ENCODE measurements at regions not wholly inside any gene's neighbourhood (a gene's known extent, or its start where the extent isn't known, plus 50 kb on each side); places are given as distances from the start of the nearest gene placed in this dataset.

- no peak for DNase-seq
These were observed 142.2 kb downstream of the OPN5 start for GRCh38 chr6:47924001-47924400.

DNA sequence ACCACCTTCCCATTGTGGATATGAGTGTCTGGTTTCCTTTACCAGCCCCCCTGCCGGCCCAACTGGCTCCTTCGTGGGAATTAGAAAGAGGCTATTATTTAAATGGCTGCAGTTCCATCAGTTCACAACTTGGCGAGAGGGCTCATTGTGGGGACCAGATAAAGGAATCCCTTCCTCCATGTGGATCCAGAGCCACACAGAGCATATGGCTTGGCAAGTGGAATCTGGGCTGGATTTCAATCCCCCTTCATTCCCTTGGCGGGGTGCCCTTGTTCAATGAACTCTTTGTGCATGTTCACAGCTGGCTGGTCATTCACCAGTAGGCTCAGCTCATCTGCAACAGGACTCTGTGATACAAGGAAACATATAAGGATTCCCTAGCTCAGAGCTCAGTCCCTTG is 140.6 kb downstream of the OPN5 start:
- DNase-seq, result no peak

DNA sequence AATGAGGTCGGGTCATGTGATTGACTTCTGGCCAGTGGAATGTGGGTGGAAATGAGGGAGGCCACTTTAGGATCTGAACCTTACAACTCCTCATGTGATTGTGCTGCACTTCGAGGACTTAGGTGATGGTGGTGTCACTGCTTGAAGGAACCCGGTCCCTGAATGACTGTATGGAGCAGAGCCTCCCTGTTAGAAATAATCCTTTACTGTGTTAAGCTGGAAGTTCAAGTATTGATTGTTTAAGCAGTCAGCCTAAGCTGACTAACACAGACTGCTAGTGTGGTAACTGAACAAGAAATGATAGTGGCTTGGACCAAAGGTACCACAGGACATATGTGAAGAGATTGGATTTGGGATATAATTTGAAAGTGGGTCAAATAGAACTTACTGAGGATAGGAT is 138.0 kb downstream of the OPN5 start:
- DNase-seq, result no peak

DNA sequence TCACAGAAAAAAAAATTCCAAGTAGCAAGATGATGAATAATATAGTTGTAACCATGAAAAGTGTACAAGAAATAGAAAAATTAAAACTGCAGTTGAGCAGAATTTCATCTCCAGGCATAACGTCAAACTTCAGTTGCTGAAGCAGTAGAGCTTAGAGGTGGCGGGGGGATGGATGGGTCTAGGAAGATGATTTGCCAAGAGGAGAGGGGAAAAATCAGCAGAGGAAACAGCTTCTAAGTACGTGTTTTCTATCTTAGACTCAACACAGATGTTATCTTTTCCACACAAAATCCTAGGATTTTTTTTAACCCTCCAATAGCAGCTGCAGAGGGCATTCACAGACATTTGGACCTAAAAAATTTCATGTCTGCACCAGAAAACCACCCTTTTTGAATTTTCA is 136.0 kb downstream of the OPN5 start:
- no peak for DNase-seq

DNA sequence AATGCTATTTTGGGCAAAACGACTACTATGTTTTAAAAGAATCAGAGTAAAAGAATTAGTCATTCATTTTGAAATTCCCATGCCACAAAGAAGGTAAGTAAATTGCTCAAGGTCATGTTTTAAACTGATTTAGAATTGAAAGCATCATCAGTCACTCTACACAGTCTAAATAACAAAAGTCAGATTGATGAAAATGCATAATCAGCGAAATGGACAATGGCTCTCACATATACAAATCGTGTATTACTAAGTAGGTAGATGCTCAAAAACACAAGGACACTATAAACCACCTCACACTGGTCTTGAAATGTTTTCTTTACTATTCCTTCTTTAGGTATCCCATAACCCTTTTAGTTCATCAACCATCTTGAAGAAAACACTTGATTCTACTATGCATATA is 135.4 kb downstream of the OPN5 start:
- no peak for DNase-seq

- DNase-seq, result no peak
These were observed 133.2 kb downstream of the OPN5 start for GRCh38 chr6:47915017-47915416.

DNA sequence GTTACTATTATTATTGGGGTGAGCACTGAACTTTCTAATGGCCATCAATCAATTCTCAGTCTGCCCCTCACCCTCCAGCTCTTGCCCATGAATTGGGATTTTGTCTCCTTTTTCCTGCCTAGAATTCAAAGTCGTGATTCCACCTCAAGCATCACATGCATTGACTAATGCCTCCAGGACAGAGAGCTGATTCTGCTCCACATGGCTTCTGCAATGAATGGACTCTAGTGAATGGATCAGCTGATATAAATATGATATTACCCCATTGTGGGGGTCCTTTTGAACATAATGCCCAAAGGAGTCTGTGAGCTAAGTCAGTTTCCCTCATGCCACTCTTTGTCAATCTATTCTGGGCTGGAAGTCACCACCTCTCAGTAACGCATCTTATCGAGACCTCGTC is 126.4 kb downstream of the OPN5 start:
- no peak for DNase-seq

DNA sequence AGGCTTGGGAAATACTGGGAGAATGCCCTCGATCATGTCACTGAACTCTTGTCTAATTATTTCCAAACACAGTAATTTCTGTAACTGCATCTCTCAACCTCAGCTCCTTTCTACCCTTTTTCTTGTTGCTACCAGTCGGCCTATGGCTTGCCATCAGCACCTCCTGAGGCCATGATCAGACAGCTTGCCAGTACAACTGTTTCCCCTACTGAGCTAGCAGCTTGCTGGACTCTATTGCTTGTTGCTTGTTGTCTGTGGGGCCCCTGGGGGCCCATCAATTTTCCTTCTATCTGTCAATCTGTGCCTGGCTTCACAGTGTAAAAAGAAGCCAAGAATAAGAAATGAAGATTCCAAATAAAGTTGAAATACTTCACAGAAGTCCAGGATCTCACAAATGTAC is 123.9 kb downstream of the OPN5 start:
- no peak for DNase-seq

DNA sequence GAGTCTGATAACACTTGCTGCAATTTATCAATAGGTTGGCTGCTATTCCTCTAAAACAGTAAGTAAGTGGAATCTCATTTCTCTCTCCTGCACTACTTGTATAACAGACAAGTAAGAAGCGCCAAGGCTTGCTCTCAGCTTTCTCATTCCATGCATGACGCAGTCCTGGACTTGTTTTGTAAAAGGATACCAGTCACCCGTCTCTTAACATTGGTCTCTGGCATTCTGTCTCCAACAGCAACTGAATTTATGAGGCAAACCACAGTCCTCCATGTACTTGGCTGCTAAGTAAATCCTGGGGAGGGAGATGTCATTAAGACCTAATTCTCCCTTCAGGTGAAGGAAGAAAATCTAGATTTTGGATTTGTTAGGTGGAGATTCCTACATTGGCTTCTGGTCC is 115.4 kb downstream of the OPN5 start:
- DNase-seq, result no peak

GRCh38 chr6:47890326-47890875 is 108.6 kb downstream of the OPN5 start:
- DNase-seq, result no peak

DNA sequence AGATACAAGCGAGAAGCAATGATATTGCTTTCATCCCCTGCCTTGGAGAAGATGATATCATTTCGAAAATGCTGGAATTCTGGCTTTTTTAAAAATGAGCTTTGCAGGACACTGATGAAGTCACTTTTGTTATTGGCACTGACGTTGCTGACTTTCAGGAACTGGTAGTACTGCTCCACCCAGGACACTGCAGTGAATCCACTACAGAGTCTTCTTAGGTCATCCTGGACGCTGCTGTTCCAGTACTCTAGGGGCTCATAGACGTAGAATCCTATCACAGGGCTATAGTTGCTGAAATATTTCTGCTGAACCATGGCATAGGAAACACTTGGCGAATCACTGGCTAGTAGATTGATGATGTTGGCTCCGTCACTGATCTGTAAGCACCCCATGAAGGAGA is 97.2 kb downstream of the OPN5 start:
- DNase-seq, result no peak

Data from suppressor macrophage treated with lipopolysaccharide for 1 hour (primary cell).